GM18861 (cell line): ENCODE measurements at regions not wholly inside any gene's neighbourhood (a gene's known extent, or its start where the extent isn't known, plus 50 kb on each side); places are given as distances from the start of the nearest gene placed in this dataset.

ENCODE experiments used
- ATAC-seq: cut with Tn5 transposase; IDR thresholded peaks from one replicate; pipeline ENCODE4 v1.9.1; 2021; ENCODE audit not compliant: unreplicated experiment

DNA sequence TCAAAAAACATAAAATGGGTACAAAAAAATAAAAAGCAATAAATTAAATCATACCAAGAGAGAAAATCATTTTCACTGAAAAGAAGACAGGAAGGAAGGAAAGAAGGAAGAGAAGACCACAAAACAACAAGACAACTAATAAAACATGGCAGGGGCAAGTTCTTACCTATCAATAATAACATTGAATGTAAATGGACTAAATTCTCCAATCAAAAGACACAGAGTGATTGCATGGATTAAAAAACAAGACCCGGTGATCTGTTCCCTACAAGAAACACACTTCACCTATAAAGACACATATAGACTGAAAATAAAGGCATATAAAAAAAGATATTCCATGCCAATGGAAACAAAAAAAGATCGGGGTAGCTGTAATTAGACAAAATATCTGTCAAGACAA is 82.6 kb upstream of the CERS6 start:
- ATAC-seq = no peak

GRCh38 chr2:168375195-168375798 is 80.8 kb upstream of the CERS6 start:
- ATAC-seq = no peak

DNA sequence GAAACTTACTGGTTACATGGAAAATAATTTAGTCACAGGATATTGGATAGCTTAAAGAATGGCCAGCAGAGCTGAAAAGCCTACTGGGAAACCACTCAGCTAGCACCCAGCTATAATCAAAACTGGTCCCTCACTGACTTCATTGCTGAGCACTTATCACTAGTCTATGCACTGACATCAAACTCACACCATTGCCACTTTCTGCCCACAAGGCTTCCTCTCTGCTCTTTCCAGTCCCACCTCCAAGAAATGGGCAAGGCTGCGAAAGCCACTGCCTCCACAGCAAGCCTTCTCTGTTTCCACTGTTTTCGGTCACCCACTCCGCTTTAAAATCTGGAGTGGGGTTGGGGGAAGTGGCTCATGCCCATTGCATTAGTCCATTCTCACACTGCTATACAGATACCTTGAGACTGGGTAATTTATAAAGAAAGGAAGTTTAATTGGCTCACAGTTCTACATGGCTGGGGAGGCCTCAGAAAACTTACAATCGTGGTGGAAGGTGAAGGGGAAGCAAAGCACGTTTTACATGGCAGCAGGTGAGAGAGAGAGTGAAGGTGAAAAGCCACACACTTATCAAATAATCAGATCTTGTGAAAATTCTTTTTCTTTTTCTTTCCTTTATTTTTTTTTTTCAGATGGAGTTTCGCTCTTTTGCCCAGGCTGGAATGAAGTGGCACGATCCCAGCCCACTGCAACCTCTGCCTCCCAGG is 77.0 kb upstream of the CERS6 start:
- ATAC-seq = no peak

DNA sequence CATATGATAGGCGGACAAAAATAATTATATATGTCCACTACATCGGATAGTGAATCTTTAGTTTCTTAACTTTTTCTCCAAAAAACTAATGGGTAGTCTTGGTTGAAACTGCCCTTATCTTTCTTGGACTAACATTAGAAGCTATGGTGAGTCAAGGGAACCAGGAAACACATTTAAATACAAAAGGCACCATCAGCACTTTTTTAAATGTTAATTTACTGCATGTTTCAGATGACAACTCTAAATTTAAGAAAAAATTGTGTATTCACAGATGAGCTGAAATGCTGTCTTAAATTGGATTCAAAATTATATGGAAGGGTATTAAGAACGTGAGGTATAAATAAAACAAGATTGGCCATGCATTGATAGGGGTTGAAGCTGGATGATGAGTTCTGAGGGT is 75.6 kb upstream of the CERS6 start:
- ATAC-seq = no peak

GRCh38 chr2:168392024-168392423 is 64.0 kb upstream of the CERS6 start:
- ATAC-seq = no peak

GRCh38 chr2:168392797-168393196 is 63.3 kb upstream of the CERS6 start:
- no peak for ATAC-seq

DNA sequence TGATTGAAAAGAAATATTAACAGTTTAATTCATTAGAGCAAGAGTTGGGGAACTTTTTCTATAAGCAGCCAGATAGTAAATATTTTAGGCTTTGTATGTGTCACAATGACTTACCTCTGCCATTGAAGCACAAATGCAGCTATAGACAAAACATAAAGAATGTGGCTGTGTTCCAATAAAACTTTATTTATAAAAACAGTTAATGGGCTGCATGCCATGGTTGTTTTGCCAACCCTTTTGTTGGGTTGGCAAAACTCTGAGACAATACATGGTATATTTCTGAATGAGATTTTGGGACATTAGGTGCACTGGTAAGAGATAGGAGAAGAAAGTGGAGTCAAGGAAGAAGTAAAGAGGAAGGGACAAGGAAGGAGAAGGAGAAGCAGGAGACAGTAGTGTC is 61.8 kb upstream of the CERS6 start:
- no peak for ATAC-seq

DNA sequence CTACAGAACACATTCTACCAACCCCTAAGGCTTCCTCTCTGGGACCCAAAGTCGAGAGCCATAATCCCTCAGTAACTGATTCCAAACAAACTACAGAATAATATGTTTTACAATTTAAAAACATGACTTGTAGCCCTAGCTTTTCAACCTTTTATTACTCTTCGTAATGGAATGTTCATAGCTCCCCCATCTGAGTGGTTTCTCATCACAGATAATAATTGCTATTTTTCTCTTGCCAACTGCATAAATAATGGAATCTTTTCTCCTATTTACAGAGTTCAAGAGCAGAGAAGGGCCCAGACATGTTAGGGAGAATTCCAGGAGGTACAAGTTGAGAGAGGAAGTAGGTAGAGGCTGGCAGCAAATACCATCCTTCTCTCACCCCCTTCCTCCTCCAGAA is 59.9 kb upstream of the CERS6 start:
- ATAC-seq = no peak

DNA sequence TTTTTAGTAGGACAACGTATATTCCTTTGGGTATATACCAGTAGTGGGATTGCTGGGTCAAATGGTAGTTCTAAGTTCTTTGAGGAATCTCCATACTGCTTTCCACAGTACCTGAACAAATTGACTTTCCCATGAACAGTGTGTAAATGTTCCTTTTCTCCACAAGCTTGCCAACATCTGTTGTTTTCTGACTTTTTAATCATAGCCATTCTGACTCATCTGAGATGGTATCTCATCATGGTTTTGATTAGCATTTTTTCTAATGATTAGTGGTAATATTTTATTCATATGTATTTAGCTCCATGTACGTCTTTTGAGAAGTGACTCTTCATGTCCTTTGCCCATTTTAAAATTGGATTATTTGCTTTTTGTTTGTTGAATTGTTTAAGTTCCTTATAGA is 58.4 kb upstream of the CERS6 start:
- no peak for ATAC-seq

DNA sequence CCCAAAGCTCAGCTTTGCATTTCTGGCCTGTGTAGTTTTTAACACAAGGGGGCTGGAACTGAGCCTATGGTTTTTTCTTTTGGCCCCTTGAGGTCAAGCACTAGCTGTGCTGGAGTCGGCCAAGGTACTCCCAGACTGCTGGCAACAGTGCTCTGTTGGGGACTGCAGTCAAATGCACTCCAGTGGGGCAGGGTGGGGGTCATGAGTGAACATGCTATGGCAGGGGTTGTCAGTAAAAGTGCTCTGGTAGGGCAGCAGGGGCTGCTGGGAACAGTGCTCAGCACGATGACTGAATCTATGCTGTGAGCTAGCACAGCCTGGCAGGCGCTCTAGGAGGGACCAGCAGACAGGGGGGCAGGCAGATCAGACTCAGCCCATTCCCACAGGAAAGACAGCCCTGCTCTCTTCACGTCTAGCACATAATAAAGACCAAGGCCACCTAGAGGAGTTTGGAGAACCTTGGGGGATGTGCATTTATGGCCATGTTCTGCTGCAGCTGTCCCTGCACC is 55.0 kb upstream of the CERS6 start:
- no peak for ATAC-seq

DNA sequence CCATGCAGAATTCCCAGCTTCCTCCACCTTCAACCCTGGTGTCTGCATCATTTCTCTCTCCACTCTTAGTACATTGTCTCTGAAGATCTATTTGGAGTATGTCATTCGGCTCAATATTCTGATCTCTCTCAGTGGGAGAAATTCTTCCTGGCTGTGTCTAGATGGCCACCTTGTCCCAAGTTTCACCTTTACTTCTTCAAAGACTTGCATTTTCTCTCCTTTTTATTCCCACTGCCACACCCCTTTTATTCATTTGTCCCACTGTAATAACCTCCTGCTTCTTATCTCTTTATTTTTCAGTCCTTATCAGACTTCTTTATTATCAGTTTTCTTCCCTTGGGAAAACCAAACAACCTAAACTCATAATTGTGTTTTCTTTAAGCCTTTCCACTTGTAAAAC is 54.3 kb upstream of the CERS6 start:
- ATAC-seq = no peak

DNA sequence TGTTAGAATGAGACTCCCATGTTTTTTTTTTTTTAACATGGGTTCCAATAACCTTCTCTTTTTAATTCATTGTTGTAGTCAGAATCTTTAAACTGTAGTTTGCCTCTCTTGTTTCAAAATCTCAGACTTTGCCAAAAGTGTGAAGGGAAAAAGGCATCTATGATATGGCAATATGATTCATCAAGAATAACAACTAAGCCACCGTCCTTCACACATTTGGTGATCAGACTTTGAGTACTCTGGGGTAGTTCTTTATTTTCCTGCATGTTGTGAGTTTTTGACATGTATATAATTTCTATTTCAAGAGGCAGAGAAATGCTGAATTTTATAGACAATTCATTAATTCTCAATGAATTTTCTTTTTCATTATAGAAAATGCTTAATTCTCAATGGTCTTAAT is 53.5 kb upstream of the CERS6 start:
- no peak for ATAC-seq

GRCh38 chr2:168403736-168404135 is 52.3 kb upstream of the CERS6 start:
- ATAC-seq = no peak

DNA sequence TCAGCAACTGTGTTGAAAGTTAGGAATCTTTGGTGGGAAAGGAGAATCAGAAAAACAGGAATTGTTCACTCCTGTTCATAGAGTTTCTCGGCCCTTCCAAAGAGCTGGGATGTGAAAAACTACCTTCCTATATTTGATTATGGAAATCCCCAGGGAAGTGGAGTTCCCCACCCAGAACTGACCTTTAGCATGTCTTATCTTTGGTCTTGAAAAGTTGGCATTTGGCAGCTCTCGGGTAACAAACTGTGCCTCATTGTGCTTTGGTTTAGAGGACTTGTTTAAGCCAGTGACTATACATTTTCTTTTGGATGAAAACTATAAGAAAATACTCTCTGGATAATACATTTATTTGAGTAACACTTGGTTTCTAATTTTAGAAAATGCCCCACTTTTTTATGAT is 51.3 kb upstream of the CERS6 start:
- no peak for ATAC-seq
